H1 (cell line): ENCODE measurements at regions not wholly inside any gene's neighbourhood (a gene's known extent, or its start where the extent isn't known, plus 50 kb on each side); places are given as distances from the start of the nearest gene placed in this dataset.

ENCODE experiments used
- CBX8 ChIP-seq: fragments of 300-800, 300-1000 bp; sonication (generic); IDR thresholded peaks from 2 replicates; pipeline ENCODE4 v1.7.1; 2016; ENCODE audit warnings: low read depth, low read length, borderline replicate concordance
- CHD7 ChIP-seq: fragments of 300-600 bp; sonication (generic); IDR thresholded peaks from 2 replicates; pipeline ENCODE4 v1.7.1; 2012; ENCODE audit warnings: low read length, moderate library complexity, mild to moderate bottlenecking, inconsistent platforms; ENCODE audit not compliant: insufficient replicate concordance
- CTBP2 ChIP-seq: IDR thresholded peaks from 2 replicates; pipeline ENCODE4 v1.7.0; 2011; ENCODE audit warnings: borderline replicate concordance, mild to moderate bottlenecking, moderate library complexity, mixed read lengths, low read length; ENCODE audit not compliant: insufficient read depth, insufficient read length
- GTF2F1 ChIP-seq: IDR thresholded peaks from 2 replicates; pipeline ENCODE4 v1.6.1; 2012; ENCODE audit warnings: low read depth, low read length, improper control_type of control experiment, borderline replicate concordance
- NRF1 ChIP-seq: IDR thresholded peaks from 2 replicates; pipeline ENCODE4 v1.6.1; 2011; ENCODE audit warnings: mild to moderate bottlenecking, low read depth, low read length, improper control_type of control experiment
- POLR2AphosphoS5 ChIP-seq: IDR thresholded peaks from 2 replicates; pipeline ENCODE4 v1.6.1; 2011; ENCODE audit warnings: low read depth, low read length
- RFX5 ChIP-seq: IDR thresholded peaks from 2 replicates; pipeline ENCODE4 v1.6.1; 2011; ENCODE audit warnings: low read depth, low read length, improper control_type of control experiment, borderline replicate concordance
- RXRA ChIP-seq: IDR thresholded peaks from 2 replicates; pipeline ENCODE4 v1.6.1; 2011; ENCODE audit warnings: low read depth, mild to moderate bottlenecking, low read length, moderate library complexity; ENCODE audit not compliant: insufficient read depth
- SIN3A ChIP-seq, 2 experiments: IDR thresholded peaks in 1 of 2; conservative IDR thresholded peaks in 1 of 2; 2 replicates each; pipeline ENCODE4 v1.6.1; 2011 to 2012; ENCODE audit warnings: low read length in 2 of 2, improper control_type of control experiment in 1 of 2, low read depth in 1 of 2, mild to moderate bottlenecking in 1 of 2
- SP1 ChIP-seq: IDR thresholded peaks from 2 replicates; pipeline ENCODE4 v1.6.1; 2011; ENCODE audit warnings: low read depth, low read length
- SP2 ChIP-seq: IDR thresholded peaks from 2 replicates; pipeline ENCODE4 v1.6.1; 2012; ENCODE audit warnings: mild to moderate bottlenecking, low read length, inconsistent platforms
- ZNF274 ChIP-seq: IDR thresholded peaks from 2 replicates; pipeline ENCODE4 v1.7.0; 2012; ENCODE audit warnings: low read length, borderline replicate concordance; ENCODE audit errors: extremely low read depth

DNA sequence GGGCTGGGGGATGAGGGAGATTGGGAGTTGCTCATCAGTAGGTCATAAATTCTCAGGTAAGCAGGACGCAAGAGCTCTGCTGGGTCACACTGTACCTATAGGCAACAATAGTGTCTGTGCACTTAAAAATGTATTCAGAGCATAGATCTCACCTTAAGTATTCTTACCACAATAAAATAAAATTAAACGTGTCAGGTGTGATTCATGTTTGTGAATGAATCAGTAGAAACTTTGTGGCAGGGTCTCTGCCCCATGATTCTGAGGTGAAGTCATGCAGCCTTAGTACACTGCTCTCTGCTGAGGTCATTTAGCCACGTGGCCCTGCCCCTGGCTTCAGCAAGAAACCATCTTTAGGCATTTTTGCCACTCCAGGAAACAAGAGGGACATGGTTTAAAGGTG, 253.8 kb downstream of the FBXO15 start (continued):
- TF ChIP-seq CHD7: no peak
- no peak for TF ChIP-seq RFX5
- TF ChIP-seq SIN3A (conservative IDR thresholded peaks at IDR 0.05 in 1 of 2, IDR thresholded peaks at IDR 0.05 in 1 of 2; ENCODE audit: low read depth in 1 of 2, low read length in 2 of 2): no peak
- no peak for TF ChIP-seq ZNF274
- no peak for TF ChIP-seq POLR2AphosphoS5
- TF ChIP-seq SP1: no peak
- TF ChIP-seq RXRA: no peak
- no peak for TF ChIP-seq SP2
- TF ChIP-seq NRF1: no peak
- no peak for TF ChIP-seq GTF2F1
- TF ChIP-seq CBX8: no peak
- no peak for TF ChIP-seq CTBP2
